T47D (cell line): ENCODE measurements at regions not wholly inside any gene's neighbourhood (a gene's known extent, or its start where the extent isn't known, plus 50 kb on each side); places are given as distances from the start of the nearest gene placed in this dataset.
"Not testable (repeated sequence)": the region's sequence is repeated elsewhere in the genome, so short reads cannot be mapped to it uniquely, and the experiment has no call there.

Experiments
- DNase-seq, 2 experiments: peaks; one replicate each; pipeline versions ENCODE4 v3.0.0 to v3.0.0-alpha.2; 2011 to 2012; ENCODE audit warnings: low read depth in 1 of 2, low spot score in 1 of 2
- JUND ChIP-seq: IDR thresholded peaks from 2 replicates; pipeline ENCODE4 v1.6.1; 2012; ENCODE audit warnings: low read depth
- in situ Hi-C: cut with HindIII; loops from 2 replicates; pipeline ENCODE4 v1.10.0; 2016; ENCODE audit warnings: low sequenced_read_pairs, low pct_unique_long_range_greater_than_20kb

DNA sequence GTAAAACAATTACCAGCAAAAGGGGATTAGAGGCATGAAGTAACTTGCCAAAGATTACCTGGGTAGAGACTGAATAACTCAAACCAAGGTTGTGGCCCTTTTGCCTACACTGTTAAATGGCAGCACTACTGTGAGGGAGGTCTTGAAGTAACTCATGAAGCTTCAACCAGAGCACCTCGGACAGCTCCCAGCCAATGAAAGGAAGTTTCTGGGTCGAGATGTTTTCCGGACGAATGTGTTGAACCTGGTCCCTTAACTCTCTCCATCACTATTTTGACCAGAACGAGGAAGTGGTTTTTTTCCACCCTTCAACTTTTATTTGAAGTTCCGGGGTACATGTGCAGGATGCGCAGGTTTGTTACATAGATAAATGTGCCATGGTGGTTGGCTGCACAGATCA, 133.6 kb upstream of the PRKCQ start:
- in situ Hi-C loops = no loop called here
- peak in 1 of 2 experiments; percentile 60 for DNase-seq
- TF ChIP-seq JUND = no peak

DNA sequence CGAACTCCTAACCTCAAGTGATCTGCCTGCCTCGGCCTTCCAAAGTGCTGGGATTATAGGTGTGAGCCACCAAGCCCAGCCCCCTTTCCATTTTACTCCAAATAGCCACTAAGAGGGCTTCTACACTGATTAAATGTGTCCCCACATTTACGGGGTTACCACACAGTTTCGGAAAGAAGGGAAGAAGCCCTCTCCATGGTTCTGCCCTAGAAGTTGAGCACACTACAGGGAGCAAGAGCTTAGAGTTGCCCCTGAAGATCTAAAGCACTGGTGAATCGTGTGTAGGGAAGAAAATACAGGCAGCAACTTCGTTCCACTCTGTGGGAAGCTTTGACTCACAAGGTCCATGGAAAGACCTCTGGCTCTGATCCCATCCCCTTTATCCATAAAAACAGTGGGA, 133.0 kb upstream of the PRKCQ start:
- in situ Hi-C loops = no loop called here
- TF ChIP-seq JUND = no peak

DNA sequence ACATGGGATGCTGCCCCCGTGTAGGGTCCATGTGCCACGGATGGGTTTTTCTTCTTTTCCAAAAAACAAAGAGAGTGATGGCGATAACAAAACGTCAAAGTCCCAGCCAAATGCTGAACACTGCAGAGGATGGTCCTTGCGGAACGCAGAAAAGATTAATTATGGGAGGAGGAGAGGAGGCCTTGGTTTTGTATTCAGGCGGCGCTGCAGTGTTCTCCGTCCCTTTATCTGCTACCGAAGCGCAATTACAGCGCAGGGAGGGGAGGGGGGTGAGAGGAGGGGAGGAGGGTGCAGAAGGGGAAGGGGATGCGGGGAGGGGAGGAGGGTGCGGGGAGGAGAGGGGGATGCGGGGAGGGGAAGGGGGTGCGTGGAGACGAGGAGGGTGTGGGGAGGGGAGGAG, 131.8 kb upstream of the PRKCQ start:
- no peak for TF ChIP-seq JUND
- no peak for DNase-seq
- in situ Hi-C loops = no loop called here

More for the DNA sequence above, 133.0 kb upstream of the PRKCQ start:
- peak in 1 of 2 experiments; percentile 26 for DNase-seq

DNA sequence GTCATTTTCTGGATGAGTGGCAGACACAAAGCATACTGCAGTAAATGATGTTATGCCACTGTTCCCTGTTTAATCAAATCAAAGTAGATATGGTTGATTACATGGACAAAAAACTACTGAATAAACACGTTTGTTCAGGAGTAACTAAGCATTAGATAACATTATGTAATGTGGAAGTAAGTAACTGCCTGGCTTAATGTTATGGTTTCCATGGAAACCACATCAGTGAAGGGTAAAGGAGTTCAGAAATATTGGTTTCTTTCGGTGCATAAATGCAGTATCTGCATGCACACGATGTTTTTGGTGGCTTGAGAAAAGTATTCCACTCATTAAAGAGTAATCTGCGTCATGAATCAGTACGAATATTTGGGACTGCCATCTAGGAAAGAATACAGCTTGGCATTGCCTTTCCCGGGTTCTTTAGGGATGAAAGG, 131.3 kb upstream of the PRKCQ start:
- in situ Hi-C loops = no loop called here
- DNase-seq = no peak
- no peak for TF ChIP-seq JUND

DNA sequence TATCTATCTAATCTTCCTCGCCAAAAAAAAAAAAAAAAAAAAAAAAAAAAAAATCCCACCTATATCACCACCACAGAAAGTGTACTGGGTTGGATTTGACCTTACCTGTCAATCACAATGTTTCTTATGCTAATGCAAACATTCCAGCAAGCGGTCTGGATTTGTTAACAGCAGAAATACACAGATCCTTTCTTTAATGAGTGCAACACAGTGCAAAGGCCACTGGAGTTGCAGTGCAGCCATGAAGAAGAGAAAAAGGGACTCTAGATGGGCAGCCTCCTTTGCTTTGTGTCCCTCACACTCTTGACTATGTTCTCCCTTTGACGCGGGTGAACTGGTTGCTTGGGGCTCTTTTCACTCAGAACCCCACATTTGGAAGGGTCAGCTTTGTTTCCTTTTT, 127.3 kb upstream of the PRKCQ start:
- no peak for DNase-seq
- in situ Hi-C loops = no loop called here
- no peak for TF ChIP-seq JUND

DNA sequence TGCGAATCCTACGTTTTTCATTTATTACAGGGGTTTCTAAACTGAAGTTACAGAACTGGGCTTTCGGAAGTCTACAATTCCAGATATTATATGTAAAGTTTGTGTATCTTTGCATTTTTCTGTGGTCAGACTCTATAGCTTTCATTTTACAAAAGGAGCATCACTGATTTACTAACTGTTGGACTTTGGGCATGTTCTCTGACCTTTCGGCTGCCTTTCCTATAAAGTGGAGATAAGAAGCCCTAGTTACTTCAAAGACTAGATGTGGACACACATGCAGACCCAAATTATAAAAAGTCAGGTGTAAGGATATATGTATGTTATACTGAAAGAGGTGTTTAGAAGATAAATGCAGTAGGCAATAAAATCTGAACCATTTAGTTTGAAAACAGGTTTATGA, 126.6 kb upstream of the PRKCQ start:
- no peak for DNase-seq
- TF ChIP-seq JUND = no peak
- in situ Hi-C loops = no loop called here

DNA sequence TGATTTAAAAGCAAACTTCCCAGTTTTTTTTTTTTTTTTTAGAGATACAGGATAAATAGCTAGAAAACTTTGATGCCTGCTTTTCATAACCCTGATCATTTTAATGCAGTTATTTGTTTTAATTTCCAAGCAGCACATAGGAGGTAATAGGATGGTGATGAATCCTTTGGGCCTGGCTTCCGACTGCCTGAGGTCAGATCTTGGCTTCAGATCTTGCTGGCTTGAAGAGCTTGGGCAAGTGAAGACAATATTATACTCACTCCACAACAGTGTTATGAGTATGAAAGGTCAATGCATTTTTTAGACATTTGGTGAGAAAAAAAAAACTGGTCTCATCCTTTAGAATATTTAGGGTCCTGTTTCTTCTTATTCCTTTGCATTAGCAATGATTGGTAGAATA, 124.8 kb upstream of the PRKCQ start:
- in situ Hi-C loops = no loop called here
- DNase-seq = no peak
- no peak for TF ChIP-seq JUND

DNA sequence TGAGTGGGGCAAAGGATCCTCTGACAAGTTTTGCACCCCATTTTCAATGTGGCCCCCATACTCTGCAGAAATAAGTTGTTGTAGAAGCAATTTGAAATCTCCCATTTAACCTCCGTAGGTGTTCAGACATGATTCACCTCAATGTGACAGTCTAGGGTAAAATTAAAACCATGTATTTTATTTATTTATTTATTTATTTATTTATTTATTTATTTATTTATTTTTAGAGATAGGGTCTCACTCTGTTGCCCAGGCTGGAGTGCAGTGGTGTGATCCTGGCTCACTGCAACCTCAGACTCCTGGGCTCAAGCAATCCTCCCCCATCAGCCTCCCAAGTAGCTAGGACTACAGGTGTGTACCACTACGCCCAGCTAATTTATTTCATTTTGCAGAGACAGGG, 122.8 kb upstream of the PRKCQ start:
- in situ Hi-C loops, DNase-seq: not testable (repeated sequence)

DNA sequence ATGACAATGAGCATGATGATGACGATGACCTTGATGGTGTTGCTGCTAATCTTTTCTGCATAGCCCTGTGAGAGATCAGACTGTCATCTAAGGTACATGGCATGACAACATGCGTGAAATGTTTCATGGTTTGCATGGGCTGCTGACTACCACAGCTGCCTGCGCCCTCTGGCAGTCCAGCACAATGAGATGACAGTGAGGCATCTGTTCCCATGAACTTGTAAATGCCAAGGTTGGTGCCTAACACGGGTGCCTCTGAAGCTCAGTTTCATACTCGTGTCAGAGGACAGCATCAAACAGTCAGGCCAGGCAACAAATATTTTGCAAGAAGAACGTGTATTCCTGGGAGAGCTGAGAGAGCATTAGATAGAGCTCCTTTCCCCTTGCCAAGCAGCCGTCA, 122.0 kb upstream of the PRKCQ start:
- DNase-seq = no peak
- no peak for TF ChIP-seq JUND
- in situ Hi-C loops = no loop called here

DNA sequence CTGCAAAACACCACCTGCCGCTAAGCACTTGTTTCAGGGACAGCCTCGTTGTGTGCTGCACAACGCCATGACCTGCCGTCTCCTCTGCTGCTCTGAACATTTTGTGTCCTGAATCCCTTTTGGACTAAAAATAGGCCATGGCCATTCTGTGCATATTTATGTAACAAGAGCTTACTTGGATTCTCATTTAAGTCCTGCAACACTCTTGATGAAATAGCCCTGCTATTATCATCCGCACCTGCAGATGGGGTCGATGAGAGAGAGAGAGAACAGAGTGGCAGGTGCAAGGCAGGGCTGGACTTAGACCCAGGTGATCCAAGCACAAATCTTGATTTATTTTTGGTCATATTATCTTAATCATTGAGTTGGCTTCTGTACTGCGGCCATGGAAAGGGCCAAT, 121.2 kb upstream of the PRKCQ start:
- in situ Hi-C loops = no loop called here
- peak in 1 of 2 experiments; percentile 26 for DNase-seq
- no peak for TF ChIP-seq JUND

DNA sequence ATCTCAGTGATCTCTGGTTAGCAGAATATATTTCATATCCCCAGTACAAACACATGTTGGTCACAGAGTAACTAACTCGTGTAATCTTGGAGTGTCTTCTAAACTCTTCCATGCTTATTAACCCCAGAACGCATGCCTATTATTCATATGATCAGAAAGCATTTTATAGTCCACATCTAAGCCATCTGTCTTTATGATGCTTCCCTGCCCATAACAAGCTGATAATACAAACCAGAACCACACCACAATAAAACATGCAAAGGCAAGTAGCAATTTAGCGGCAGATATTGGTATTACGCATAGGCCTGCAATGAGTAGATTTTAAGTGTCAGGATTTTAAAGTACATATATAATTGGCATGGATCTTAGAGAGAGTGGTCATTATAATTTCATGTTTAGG, 120.0 kb upstream of the PRKCQ start:
- no peak for TF ChIP-seq JUND
- in situ Hi-C loops = no loop called here
- DNase-seq = no peak

DNA sequence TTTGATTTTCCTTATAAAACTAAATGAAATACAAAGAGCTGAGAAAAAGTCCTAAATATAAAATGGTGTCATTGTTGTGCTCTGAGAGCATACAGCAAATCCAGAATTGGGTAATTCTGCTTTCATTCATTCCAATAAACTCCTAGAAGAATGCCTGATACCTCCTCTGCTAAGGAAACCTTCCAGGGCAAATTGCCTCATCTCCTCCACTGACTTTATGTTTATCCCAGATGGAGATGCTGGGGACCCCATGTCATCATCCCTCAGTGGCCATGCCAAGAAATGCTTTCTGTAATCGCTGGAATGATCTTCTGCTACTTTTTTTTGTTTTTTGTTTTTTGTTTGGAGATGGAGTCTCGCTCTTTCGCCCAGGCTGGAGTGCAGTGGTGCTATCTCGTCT, 119.3 kb upstream of the PRKCQ start:
- no peak for TF ChIP-seq JUND
- in situ Hi-C loops = no loop called here
- DNase-seq = no peak

DNA sequence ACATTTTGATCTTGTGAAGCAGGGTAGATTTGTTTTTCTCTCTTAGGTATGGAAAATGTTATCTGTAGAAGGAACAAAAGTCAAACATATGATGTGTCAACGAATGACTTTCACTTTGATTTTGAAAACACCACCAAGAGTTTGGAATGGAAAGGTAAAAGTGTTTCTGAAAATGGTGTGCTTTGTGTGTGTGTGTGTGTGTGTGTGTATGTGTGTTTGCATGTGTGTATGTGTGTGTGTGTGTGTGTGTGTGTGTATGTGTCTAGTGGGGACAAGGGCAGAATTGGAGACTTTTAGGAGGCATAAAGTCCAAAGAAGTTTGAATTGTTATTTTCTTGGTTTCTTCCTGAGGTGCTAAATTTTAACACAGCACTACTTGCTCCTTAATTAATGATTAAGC, 115.4 kb upstream of the PRKCQ start:
- in situ Hi-C loops = no loop called here
- no peak for DNase-seq
- TF ChIP-seq JUND = no peak

DNA sequence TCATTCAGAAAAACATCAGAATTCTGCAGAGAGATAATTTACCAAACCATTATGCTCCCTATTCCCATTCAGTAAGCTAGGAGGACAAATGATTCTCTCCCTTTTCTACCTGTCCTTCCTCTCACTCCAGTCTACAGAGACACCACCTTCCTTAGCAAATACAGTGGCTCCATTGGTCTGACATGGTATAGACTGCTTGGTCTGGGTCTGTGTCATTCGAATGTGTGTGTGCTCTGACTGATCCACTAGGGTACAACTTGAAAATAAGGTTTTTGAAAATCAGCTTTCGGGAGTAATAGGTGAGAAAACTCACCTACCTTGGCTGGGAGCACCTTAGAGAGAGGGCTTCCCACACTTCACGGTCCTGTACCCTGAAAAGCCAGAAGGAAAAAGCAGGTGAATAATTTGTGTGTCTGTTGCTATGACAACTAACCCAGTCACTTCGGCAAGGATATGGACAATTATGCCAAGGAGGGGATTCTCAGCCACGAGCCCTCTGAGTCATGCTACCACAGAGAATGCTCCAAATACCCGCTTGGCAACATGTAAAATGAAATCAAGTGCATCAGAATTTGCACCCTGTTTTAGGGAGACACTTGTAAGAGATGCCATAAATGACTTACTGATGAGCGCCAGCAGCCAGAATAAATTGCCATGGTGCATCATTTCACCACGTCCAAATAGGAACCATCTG, 114.5 kb upstream of the PRKCQ start:
- DNase-seq = no peak
- TF ChIP-seq JUND = no peak
- in situ Hi-C loops = no loop called here
